GM12878 (cell line): ENCODE measurements at regions not wholly inside any gene's neighbourhood (a gene's known extent, or its start where the extent isn't known, plus 50 kb on each side); places are given as distances from the start of the nearest gene placed in this dataset.

Experiments
- ATAC-seq: fragments of 200-7000 bp; cut with Tn5 transposase; 3 replicates; pipeline ENCODE4 v1.9.1; 2020; ENCODE audit warnings: mild to moderate bottlenecking, moderate library complexity
- BruUV-seq: library from RNA; stranded (reverse); fragments of 400-500 nt; replicated peaks from 2 replicates; lab custom pipeline; 2021; lab: Mats Ljungman, UMichigan
- CTCF ChIA-PET: fragments of 300-600 bp; sonication (Branson Sonifier 250); formaldehyde crosslinking; extraction: SDS; loops from one replicate; lab custom pipeline; 2021; ENCODE audit warnings: inconsistent platforms; lab: Yijun Ruan, JAX
- POLR2A ChIA-PET: fragments of 350-600 bp; formaldehyde crosslinking; extraction: SDS; loops from one replicate; lab custom pipeline; 2021; ENCODE audit warnings: inconsistent platforms; lab: Charles Lee
- RAD21 ChIA-PET: fragments of 300-600 bp; sonication (Branson Sonifier 250); formaldehyde crosslinking; loops from one replicate; lab custom pipeline; 2023; ENCODE audit warnings: antibody characterized with exemption; ENCODE audit not compliant: unreplicated experiment; lab: Charles Lee
- SMC1A ChIA-PET: fragments of 300-600 bp; sonication (Branson Sonifier 250); formaldehyde crosslinking; loops from one replicate; lab custom pipeline; 2023; ENCODE audit not compliant: unreplicated experiment, uncharacterized antibody; lab: Charles Lee
- DNase-seq: peaks from one replicate; pipeline ENCODE4 v3.0.0-alpha.2; 2011; ENCODE audit warnings: low read depth, low spot score
- FAIRE-seq: peaks from 3 replicates; lab custom pipeline; 2011; peaks lifted over from hg19 to GRCh38; lab: Jason Lieb, UNC
- H2AFZ ChIP-seq: 2 replicates; pipeline ENCODE4 v1.6.0; 2011; ENCODE audit warnings: low read depth, low read length, control low read depth; ENCODE audit not compliant: control insufficient read depth
- H3K27ac ChIP-seq: 2 replicates; pipeline ENCODE4 v1.5.1; 2011; ENCODE audit warnings: control low read depth; ENCODE audit not compliant: control insufficient read depth, insufficient read depth
- H3K27me3 ChIP-seq, 2 experiments: replicated peaks in 1 of 2; 2 replicates each; pipeline versions ENCODE4 v1.6.0 to v1.6.1; 2011; ENCODE audit warnings: low read length in 1 of 2; ENCODE audit not compliant: control insufficient read depth in 2 of 2, insufficient read depth in 2 of 2
- H3K36me3 ChIP-seq, 2 experiments: 2 replicates each; pipeline ENCODE4 v1.5.1; 2011; ENCODE audit warnings: low read length in 1 of 2; ENCODE audit not compliant: control insufficient read depth in 2 of 2, insufficient read depth in 2 of 2
- H3K4me1 ChIP-seq: 2 replicates; pipeline ENCODE4 v1.6.1; 2011; ENCODE audit warnings: mild to moderate bottlenecking, low read length, moderate library complexity, mixed read lengths; ENCODE audit not compliant: control insufficient read depth, insufficient read depth
- H3K4me2 ChIP-seq: 2 replicates; pipeline ENCODE4 v1.6.0; 2011; ENCODE audit warnings: control low read depth; ENCODE audit not compliant: control insufficient read depth, insufficient read depth
- H3K4me3 ChIP-seq: fragments of 200-600 bp; sonication (generic); 2 replicates; pipeline ENCODE4 v1.5.1; 2016
- H3K79me2 ChIP-seq: 2 replicates; pipeline ENCODE4 v1.6.0; 2011; ENCODE audit warnings: low read length; ENCODE audit not compliant: control insufficient read depth, insufficient read depth
- H3K9ac ChIP-seq: 2 replicates; pipeline ENCODE4 v1.8.0; 2011; ENCODE audit warnings: low read length, control low read depth, mixed read lengths; ENCODE audit not compliant: control insufficient read depth, insufficient read depth
- H3K9me3 ChIP-seq: replicated peaks from 3 replicates; pipeline ENCODE4 v1.5.1; 2011; ENCODE audit warnings: mild to moderate bottlenecking, low read length; ENCODE audit not compliant: control insufficient read depth, insufficient read depth
- H4K20me1 ChIP-seq: 2 replicates; pipeline ENCODE4 v1.6.0; 2011; ENCODE audit not compliant: control insufficient read depth, insufficient read depth
- CBX5 ChIP-seq: sonication (generic); IDR thresholded peaks from 2 replicates; pipeline ENCODE4 v1.6.1; 2016; ENCODE audit warnings: low read depth, moderate library complexity, mild to moderate bottlenecking, inconsistent platforms
- CTCF ChIP-seq, 3 experiments: IDR thresholded peaks in 2 of 3; conservative IDR thresholded peaks in 1 of 3; 2 replicates each; pipeline ENCODE4 v1.5.1; 2011; ENCODE audit warnings: low read depth in 3 of 3, low read length in 3 of 3, mild to moderate bottlenecking in 3 of 3, control low read depth in 2 of 3, moderate library complexity in 2 of 3, inconsistent platforms in 1 of 3, mixed read lengths in 1 of 3; ENCODE audit not compliant: control insufficient read depth in 2 of 3, insufficient read depth in 1 of 3; ENCODE audit errors: extremely low read depth in 1 of 3
- KDM1A ChIP-seq: fragments of 200-600 bp; sonication (generic); IDR thresholded peaks from 2 replicates; pipeline ENCODE4 v1.6.1; 2016; ENCODE audit warnings: borderline replicate concordance
- KLF5 ChIP-seq: fragments of 450-650 bp; IDR thresholded peaks from 2 replicates; pipeline ENCODE4 v1.6.1; 2014; ENCODE audit warnings: mild to moderate bottlenecking; ENCODE audit not compliant: partially characterized antibody
- NFYB ChIP-seq: IDR thresholded peaks from 2 replicates; pipeline ENCODE4 v1.6.1; 2011; ENCODE audit warnings: low read depth, mild to moderate bottlenecking, low read length, improper control_type of control experiment, moderate library complexity; ENCODE audit not compliant: insufficient read depth
- RB1 ChIP-seq: fragments of 450-650 bp; formaldehyde crosslinking; IDR thresholded peaks from 2 replicates; pipeline ENCODE4 v1.6.1; 2017; ENCODE audit warnings: mild to moderate bottlenecking, borderline replicate concordance
- SKIL ChIP-seq: fragments of 450-650 bp; IDR thresholded peaks from 2 replicates; pipeline ENCODE4 v1.6.1; 2017; ENCODE audit warnings: mild to moderate bottlenecking, low read depth, inconsistent platforms; ENCODE audit not compliant: poor library complexity, severe bottlenecking
- WGBS: methylation state at CpG from one replicate; pipeline ENCODE4 v1.1.6; 2016; ENCODE audit warnings: low lambda C conversion rate; ENCODE audit not compliant: insufficient replicate concordance, insufficient coverage; ENCODE audit errors: missing lambda C conversion rate; 5-methylcytosine and 5-hydroxymethylcytosine counted together
- in situ Hi-C: fragments of 300-500 bp; cut with MboI; formaldehyde crosslinking; loops from 9 replicates; pipeline ENCODE4 v1.14.3; 2018; ENCODE audit warnings: mixed read lengths
- intact Hi-C: fragments of 100-400 bp; cut with micrococcal nuclease; formaldehyde crosslinking; loops from one replicate; pipeline ENCODE4 v1.14.2; 2022; ENCODE audit not compliant: unreplicated experiment
- TF ChIP-seq, protein P1 (sequence below): IDR thresholded peaks from 2 replicates; pipeline ENCODE4 v1.6.1; 2011; ENCODE audit warnings: borderline replicate concordance, low read depth, mild to moderate bottlenecking, moderate library complexity, mixed read lengths, low read length; ENCODE audit not compliant: insufficient read depth; ENCODE audit errors: extremely low read length

GRCh38 chr14:104332634-104333270 is 194.4 kb downstream of the KIF26A start:
- no peaks in the 10 kb centered on the region; the same call in 2 of the 3 replicates for H3K9me3 ChIP-seq
- FAIRE-seq: no peak
- H3K27me3 ChIP-seq: no peaks in the 10 kb centered on the region
- H3K27ac ChIP-seq: no peak overlapping the region
- ChIA-PET CTCF (no interaction called here), RAD21 (interaction anchor here (0.6 kb wide), 1 partner anchor 205 kb away, joined by 3 read pairs; no protein-coding TSS in a partner anchor), POLR2A (no interaction called here), SMC1A (no interaction called here)
- no peak overlapping the region for H3K4me2 ChIP-seq
- TF ChIP-seq CTCF (IDR thresholded peaks at IDR 0.05 in 2 of 3, conservative IDR thresholded peaks at IDR 0.05 in 1 of 3; ENCODE audit: control insufficient read depth in 2 of 3, extremely low read depth in 1 of 3, insufficient read depth in 1 of 3, low read depth in 3 of 3, low read length in 3 of 3): no peak
- no peak for DNase-seq
- H2AFZ ChIP-seq: no peak overlapping the region
- no TSS peak for BruUV-seq
- no peaks in the 10 kb centered on the region for H3K36me3 ChIP-seq
- H3K4me3 ChIP-seq: no peak overlapping the region
- no peak overlapping the region for H3K9ac ChIP-seq
- ATAC-seq: no peak
- intact Hi-C loops: no loop called here
- WGBS: 20% methylated on average over 14 of the region's 15 CpGs
- no peaks in the 10 kb centered on the region for H3K4me1 ChIP-seq
- H3K79me2 ChIP-seq: no peaks in the 10 kb centered on the region
- H4K20me1 ChIP-seq: no peaks in the 10 kb centered on the region
- in situ Hi-C loops: no loop called here

- intact Hi-C loops (no loop called here), in situ Hi-C loops (no loop called here)
- no peaks in the 10 kb centered on the region for H4K20me1 ChIP-seq
- no peak overlapping the region for H3K4me2 ChIP-seq
- FAIRE-seq (no peak), DNase-seq (no peak), ATAC-seq (no peak)
- peaks cover 2% of the 10 kb centered on the region; the same call in 1 of the 3 replicates for H3K9me3 ChIP-seq
- SMC1A ChIA-PET: no interaction called here
- CTCF ChIA-PET: no interaction called here
- no peaks in the 10 kb centered on the region for H3K27me3 ChIP-seq
- no peaks in the 10 kb centered on the region for H3K4me1 ChIP-seq
- H3K79me2 ChIP-seq: no peaks in the 10 kb centered on the region
- RAD21 ChIA-PET: no interaction called here
- no peaks in the 10 kb centered on the region for H3K36me3 ChIP-seq
- no peak overlapping the region for H3K4me3 ChIP-seq
- H3K27ac ChIP-seq: no peak overlapping the region
- no peak overlapping the region for H2AFZ ChIP-seq
- no TSS peak for BruUV-seq
- POLR2A ChIA-PET: no interaction called here
- no peak overlapping the region for H3K9ac ChIP-seq
- WGBS: 76% methylated on average over 39 of the region's 39 CpGs
- TF ChIP-seq, protein P1, sequence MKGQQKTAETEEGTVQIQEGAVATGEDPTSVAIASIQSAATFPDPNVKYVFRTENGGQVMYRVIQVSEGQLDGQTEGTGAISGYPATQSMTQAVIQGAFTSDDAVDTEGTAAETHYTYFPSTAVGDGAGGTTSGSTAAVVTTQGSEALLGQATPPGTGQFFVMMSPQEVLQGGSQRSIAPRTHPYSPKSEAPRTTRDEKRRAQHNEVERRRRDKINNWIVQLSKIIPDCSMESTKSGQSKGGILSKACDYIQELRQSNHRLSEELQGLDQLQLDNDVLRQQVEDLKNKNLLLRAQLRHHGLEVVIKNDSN: no peak
- TF ChIP-seq KLF5 (no peak), KDM1A (no peak), SKIL (no peak), NFYB (no peak), CBX5 (no peak), RB1 (no peak)
Observed at GRCh38 chr14:104333646-104334423, 195.4 kb downstream of the KIF26A start.
